GM19351 (cell line): ENCODE measurements at regions not wholly inside any gene's neighbourhood (a gene's known extent, or its start where the extent isn't known, plus 50 kb on each side); places are given as distances from the start of the nearest gene placed in this dataset.

Experiments
- ATAC-seq: cut with Tn5 transposase; IDR thresholded peaks from one replicate; pipeline ENCODE4 v1.9.1; 2021; ENCODE audit warnings: mild to moderate bottlenecking, moderate library complexity; ENCODE audit not compliant: unreplicated experiment

GRCh38 chr3:168476360-168476980 lies 380.7 kb upstream of the GOLIM4 start:
- ATAC-seq = no peak

DNA sequence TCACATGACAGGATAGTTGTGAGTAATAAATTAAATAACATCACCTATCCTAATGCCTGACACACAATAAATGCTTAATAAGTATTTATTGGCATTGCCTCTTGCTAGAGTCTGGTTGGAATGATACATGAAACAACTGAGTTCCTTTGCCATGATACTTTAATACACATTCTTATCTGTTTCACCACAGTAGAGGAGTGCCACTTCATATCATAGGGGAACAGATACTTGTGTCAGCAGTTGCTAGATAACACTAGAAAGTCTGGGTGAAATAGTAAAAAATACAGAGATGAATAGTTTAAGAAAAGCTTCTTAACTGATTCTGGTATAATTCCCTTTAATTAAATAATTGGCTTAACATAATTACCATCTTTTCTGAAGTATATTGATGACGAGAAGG lies 380.0 kb upstream of the GOLIM4 start:
- ATAC-seq = peak; percentile 54

DNA sequence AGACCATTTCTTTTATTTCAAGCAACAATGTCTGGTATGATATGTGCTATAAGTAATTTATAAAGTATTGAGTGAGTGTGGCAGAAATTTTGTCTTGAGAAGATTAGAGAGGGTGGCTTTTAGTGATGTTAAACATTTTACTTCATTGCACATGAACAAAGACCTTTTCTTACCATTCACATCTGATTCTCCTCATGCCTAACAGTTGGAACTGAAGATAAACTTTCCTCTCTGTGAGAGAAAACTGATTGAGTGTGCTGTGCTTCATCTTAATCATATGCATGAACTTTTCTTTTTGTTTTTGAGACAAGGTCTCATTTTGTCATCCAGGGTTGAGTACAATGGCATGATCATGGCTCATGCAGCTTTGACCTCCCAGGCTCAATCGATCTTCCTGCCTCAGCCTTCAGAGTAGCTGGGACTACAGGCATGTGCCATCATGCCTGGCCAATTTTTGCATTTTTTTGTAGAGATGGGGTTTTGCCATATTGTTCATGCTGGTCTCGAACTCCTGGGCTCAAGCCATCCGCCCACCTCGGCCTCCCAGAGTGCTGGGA lies 377.7 kb upstream of the GOLIM4 start:
- ATAC-seq = no peak

DNA sequence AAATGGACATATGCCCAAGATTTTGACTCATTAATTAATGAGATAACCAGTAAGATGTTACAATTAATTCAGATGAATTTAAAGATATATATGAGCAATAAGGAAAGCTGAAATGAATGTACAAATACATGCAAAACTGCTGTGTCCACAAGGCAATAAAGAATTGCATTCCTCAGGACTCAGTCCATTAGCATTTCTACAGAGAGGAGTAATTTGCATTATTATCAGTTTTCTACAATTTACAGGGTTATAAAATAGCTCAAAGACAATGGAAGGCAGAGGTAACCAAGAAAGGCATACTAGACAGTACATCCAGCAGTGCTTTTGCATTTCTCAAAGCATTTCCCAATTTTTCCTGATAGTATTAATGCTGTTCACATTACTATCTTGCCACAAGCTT lies 377.1 kb upstream of the GOLIM4 start:
- ATAC-seq = no peak

GRCh38 chr3:168470380-168470779 lies 374.7 kb upstream of the GOLIM4 start:
- no peak for ATAC-seq

DNA sequence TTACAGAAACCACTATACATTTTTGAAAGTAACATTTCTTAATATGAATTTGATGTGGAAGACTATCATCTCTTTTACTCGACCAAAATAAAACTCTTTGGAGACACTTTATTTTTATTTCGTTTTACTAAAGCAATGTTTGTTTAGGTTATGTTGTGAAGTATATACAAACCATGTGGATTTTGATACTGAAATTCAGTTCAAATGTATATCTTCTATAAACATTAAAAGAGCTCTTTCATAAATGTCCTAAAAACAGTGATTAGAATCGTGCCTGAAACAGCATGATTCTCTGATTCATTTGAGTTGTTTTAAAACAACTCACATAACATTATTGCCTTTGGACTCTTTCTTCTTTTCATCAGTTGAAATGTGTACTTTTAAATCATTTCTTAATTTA lies 373.7 kb upstream of the GOLIM4 start:
- no peak for ATAC-seq

- ATAC-seq = peak; percentile 93
These were observed 371.5 kb upstream of the GOLIM4 start for GRCh38 chr3:168467115-168467714.

DNA sequence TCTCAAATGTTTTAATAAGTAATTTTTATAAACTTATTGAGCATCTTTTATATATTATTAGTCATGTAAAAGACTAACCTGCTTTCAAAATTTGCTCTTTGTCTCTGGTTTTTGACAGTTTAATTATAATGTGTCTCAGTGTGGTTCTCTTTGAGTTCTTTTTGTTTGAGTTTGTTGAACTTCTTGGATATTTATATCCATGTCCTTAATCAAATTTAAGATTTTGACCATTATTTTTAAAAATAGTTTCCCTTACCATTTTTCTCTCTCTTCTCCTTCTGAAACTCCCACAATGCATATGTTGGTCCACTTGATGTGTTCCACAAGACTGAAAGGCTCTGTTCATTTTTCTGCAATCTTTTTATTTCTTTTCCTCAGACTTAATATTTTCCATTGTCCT lies 366.1 kb upstream of the GOLIM4 start:
- ATAC-seq = no peak

DNA sequence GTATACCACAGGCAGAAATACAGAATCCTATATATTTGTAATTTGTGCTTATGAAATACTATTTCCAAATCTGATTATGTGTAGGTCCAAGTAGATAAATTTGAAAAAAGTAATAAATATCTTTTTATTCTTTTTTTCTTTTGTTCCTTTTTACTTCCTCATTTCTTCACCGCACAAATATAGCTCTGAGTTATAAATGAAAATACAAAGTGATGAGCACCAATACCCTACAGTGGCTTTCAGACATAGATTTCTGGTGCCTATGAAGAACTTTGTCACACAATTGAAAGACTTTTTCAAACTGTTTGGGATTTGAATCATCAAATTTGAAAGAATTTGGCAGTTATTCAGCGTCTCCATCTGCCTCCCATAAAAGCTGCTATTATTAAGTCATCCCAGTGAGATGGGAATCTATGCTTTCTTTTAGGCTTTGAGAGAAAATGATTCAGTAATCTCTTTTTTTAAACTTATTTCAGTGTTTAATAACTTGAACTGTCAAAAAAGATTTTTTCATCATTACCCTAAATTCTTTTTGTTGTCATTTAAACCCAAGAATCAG lies 363.6 kb upstream of the GOLIM4 start:
- peak; percentile 72 for ATAC-seq

DNA sequence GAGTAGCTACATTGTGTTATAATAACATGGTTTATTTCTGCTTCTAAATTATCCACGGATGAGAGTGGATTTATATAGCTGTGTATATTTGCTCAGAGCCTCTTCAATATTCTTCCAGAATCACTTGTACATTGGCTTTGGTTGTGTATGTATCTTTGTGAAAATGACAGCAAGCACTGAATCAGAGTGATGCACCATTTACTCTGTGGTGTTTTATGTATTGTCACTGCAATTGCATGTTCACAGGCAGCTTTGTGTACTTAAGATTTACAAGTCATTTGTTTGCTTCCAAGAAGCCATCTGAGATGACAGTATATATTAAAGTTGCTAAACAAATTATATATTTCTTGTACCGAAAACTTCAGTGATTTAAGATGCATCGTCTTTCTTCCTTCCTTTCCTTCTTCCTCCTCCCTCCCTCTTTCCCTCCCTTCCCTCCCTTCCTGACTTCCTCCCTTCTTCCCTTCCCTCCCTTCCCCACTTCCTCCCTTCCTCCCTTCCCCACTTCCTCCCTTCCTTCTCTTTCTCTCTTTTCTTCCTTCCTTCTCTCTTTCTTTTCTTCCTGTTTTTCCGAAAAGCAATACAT lies 362.3 kb upstream of the GOLIM4 start:
- ATAC-seq = no peak

GRCh38 chr3:168455814-168456213 lies 360.1 kb upstream of the GOLIM4 start:
- no peak for ATAC-seq

DNA sequence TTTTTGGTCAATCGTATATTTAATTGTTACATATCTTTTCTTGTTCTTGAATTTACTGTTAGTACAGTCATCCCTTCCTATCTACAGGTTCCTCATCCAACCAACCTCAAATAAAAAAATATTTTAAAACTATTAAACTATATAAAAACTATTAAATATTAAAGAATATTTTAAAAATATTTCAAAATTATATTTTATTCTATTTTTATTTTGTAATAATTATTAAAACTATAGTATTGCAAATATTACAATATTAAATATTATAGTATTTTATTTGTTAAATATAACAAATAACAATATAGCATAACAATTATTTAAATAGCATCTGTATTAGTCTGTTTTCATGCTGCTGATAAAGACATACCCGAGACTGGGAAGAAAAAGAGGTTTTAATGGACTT lies 357.9 kb upstream of the GOLIM4 start:
- no peak for ATAC-seq

DNA sequence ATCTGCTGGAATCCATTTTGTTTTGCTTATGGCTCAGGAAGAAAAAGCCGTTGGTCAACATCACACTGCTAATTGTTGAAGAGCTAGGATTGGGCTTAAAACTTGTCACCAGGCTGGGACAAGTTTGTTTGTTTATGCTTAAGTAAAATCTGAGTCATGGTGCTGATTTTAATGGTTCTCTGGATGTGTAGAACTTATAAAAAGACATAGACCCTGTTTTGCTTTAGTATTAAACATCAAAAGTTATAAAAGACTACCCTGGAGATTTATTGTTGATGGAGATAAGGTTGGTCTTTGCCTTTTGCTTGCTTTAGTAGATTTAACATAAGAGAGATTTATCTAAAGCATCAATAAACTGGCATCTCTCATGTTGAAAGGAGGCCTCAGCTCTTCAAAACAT lies 348.2 kb upstream of the GOLIM4 start:
- no peak for ATAC-seq

DNA sequence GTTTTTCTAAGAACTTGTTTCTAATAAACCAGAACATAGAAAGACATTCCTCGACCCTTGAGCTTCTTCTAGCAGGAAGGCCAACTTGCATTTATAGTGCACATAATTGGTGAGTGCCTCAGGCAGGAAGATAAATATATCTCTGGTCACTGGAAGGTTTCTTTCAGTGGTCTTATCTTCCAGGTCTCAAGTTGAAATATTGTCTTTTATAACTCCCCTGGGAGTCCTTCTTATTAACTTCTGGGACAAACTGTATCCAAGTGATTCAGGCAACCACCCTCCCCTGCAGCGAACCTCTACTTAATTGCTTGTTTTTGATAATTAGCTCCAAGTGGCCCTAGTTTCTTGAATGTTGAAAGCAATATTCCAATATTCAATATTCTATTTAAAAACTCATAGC lies 346.8 kb upstream of the GOLIM4 start:
- ATAC-seq = no peak

- no peak for ATAC-seq
These were observed 340.6 kb upstream of the GOLIM4 start for GRCh38 chr3:168436245-168436724.

DNA sequence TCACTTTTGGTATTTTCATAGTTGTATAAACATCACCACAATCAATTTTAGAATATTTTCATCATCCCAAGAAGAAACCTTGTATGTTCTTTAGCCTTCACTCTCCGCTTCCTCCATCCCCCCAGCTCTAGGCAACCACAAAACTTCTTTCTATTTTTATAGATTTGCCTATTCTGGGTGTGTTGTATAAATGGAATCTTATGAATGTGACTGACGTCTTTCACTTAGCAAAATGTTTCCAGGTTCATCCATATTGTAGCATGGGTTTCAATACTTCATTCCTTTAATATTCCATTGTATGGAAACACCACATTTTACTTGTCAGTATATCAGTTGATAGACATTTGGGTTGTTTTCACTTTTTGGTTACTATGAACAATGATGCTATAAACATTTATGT lies 335.8 kb upstream of the GOLIM4 start:
- ATAC-seq = no peak

- ATAC-seq = peak; percentile 52
These were observed 332.2 kb upstream of the GOLIM4 start for GRCh38 chr3:168427835-168428475.

DNA sequence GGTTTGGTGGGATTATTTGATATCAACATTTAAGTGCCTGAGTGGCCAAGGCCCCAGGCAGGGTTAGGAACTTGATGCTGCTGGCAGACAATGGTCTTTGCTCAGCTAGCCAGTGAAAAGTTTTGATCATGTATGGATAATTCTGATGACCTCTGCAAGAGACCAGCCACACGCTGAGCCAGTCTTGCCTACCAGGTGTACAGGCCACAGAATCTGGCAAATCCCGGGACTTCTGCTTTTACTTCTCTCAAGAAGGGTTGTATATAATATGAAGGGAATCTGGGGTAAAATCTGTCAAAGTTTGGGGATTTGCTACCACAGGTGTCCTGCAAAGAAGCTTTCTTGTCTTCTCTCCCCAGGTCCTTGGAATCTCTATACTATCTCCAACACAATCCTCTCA lies 331.4 kb upstream of the GOLIM4 start:
- ATAC-seq = no peak

GRCh38 chr3:168425936-168426595 lies 330.3 kb upstream of the GOLIM4 start:
- no peak for ATAC-seq

- no peak for ATAC-seq
These were observed 328.5 kb upstream of the GOLIM4 start for GRCh38 chr3:168424059-168424734.
